Skin epidermis (tissue), 12 donors: ENCODE measurements at regions not wholly inside any gene's neighbourhood (a gene's known extent, or its start where the extent isn't known, plus 50 kb on each side); places are given as distances from the start of the nearest gene placed in this dataset.
A peak's percentile ranks its signal among the peaks of the same experiment; 100 is the strongest.
"Not testable (repeated sequence)": the region's sequence is repeated elsewhere in the genome, so short reads cannot be mapped to it uniquely, and the experiment has no call there.

Source experiments
- H3K27ac ChIP-seq, 21 experiments: fragments of 200-600 bp; sonication (generic) in 11 of 21; one replicate each; pipeline ENCODE4 v1.5.0; 2020; ENCODE audit warnings: mild to moderate bottlenecking in 3 of 21, inconsistent platforms in 2 of 21, moderate library complexity in 2 of 21
- H3K4me3 ChIP-seq, 7 experiments: fragments of 200-600 bp; sonication (generic) in 2 of 7; one replicate each; pipeline ENCODE4 v1.5.0; 2020; ENCODE audit warnings: inconsistent platforms in 2 of 7, mild to moderate bottlenecking in 2 of 7, moderate library complexity in 1 of 7

DNA sequence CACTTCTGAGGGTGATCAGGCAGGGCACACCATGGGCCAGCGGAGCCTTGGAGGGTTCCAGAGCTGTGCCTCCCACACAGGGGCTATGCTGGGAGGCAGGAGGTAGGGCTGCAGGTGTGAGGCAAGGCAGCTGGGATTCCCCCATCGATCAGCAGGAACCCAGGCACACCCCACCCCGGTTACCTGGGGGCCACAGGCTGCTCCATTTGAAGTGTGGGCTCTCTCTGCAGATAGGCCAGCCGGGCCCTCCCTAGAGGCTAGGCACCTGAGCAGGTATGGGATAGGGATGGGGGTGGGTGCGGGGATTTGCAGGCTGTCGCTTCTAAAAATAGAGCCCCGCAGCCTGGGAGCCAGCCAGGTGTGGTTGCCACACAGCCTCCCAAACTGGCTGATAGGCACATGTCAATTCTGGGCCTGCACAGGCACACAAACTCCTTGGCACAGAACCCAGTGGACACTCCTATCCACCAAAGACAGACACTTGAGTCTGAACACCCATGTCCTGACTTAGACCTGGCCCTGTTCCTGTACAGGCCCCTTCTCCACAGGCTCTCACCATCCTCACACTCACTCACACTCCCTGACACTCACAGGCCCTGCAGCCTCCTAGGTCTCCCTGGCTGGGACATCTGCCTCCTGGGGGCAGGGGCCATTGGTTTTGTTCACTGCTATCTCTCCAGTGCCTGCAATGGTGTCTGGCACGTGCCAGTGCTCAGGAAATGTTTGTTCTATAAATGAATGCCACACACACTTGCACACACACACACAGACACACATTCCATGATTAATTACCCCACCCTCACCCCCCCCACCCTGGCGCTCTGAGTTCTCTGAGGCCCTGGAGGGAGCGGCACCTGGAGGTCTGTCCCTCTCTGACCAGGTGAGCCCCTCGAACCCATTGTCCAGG is 73.4 kb downstream of the ZFP36L2 start:
- H3K27ac ChIP-seq = peak overlapping the region in 12 of 21 experiments; percentile 2 to 62 (median 32)
- H3K4me3 ChIP-seq = no peak overlapping the region

DNA sequence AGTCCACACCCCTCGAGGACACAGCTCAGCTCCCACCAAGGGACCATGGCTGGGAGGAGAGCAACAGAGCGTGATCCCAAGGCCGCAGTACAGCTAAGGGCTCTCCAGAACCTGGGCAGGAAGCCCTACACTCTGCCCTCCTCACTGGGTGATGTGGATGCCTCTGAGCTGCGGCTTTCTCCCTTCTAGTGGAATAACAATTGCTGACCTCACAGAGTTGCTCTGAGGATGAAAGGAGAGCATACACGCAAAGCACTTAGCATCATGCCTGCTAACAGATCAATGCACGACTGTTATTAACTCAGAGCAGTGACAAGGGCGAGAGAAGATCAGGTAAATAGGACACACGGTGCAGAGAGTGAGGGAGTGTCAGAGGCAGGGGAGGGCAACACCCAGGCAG is 74.2 kb downstream of the ZFP36L2 start:
- Histone ChIP-seq H3K4me3 (no peak overlapping the region), H3K27ac (peak overlapping the region in 2 of 21 experiments; percentile 28 to 41)

DNA sequence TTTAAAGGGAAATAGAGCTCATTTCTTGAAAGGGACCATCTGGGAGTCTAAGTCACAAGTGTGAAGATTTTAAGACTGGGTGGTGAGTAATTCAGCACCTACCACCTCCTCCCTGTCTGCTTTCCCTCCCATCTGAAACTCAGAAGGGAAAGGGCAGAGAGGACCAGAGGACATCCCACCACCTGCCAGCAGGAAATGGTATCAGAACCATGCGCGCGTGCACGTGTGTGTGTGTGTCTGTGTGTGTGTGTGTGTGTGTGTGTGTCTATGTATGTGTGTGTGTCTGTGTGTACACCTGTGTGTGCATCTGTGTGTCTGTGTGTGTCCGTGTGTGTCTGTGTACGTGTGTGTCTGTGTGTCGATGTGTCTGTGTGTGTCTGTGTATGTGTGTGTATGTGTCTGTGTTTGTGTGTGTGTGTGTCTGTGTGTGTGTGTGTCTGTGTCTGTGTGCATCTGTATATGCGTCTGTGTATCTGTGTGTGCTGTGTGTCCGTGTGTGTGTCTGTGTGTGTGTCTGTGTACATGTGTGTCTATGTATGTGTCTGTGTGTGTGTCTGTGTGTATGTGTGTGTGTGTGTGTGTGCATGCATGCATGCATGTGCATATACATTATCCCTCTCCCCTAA is 76.8 kb downstream of the ZFP36L2 start:
- H3K27ac ChIP-seq = no peak overlapping the region
- no peak overlapping the region for H3K4me3 ChIP-seq

DNA sequence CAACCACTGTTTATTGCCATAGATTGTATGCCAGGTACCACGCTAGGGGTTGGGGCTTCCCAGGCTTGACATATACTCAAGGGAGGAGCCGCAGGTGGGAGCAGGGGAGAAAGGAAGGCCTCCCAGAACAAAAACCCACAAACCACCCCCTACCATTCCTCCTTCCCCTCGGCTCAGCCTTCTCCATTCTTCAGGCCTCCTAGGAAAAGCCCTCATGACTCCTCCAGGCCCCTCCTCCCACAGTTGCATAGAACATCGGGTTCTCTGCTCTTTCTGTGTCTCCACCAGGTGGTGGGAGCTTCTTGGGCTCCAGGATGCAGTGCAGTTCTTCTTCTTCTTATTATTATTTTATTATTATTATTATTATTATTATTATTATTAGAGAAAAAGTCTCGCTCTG is 80.3 kb downstream of the ZFP36L2 start:
- no peak overlapping the region for H3K4me3 ChIP-seq
- no peak overlapping the region for H3K27ac ChIP-seq

DNA sequence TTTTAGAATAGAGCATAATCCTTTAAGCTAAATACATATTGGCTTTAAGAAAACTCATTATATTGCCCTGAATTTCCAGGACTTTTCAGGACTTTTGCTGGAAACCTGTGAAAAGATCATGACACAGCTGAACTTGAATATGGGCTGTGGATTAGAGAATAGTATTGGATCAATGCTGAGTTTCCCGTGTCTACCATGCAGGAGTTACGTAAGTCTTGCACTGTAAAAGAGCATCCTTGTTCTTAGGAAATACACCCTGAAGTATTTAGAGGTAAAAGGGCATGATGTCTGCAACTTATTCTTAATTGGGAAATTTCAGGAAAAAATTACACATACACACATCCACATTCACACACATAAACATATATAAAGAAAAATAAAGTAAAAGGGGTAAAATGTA is 82.1 kb downstream of the ZFP36L2 start:
- no peak overlapping the region for H3K4me3 ChIP-seq
- peak overlapping the region in 1 of 21 experiments; percentile 34 for H3K27ac ChIP-seq

DNA sequence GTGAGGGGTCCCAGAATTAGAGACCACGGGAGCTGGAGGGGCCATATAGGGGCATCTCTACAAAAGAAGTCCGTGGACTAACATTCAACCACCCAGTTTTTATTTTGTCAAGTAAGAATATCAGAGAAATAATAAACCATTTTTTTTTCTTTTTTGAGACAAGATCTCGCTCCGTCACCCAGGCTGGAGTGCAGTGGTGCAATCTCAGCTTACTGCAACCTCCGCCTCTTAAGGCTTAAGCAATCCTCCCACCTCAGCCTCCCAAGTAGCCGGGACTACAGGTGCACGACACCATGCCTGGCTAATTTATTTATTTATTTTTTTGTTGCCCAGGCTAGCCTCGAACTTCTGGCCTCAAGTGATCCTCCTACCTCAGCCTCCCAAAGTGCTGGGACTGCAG is 82.7 kb downstream of the ZFP36L2 start:
- H3K4me3 ChIP-seq = no peak overlapping the region
- H3K27ac ChIP-seq = peak overlapping the region in 1 of 21 experiments; percentile 34

DNA sequence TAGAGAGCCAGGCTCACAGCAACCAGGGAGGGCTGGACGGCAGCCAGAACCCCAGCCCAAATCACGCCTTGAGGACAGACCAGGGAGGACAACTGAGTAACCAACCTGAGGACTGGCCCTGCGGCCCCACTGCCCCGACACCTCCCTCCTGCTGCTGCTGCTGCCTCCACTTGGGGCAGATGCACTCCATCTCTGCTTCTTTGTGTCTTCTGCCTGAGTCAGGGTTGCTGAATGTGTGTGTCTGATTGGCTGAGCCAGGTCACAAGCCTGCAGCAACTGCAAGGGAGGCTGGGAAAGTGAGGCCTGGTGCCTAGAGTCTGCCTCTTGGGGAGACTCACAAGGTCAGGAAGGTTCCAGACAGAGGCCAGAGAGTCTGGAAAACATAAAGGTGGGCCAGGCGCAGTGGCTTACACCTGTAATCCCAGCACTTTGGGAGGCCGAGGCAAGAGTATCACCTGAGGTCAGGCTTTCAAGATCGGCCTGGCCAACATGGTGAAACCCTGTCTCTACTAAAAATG is 83.4 kb downstream of the ZFP36L2 start:
- Histone ChIP-seq H3K27ac (peak overlapping the region in 2 of 21 experiments; percentile 48 to 51), H3K4me3 (no peak overlapping the region)

DNA sequence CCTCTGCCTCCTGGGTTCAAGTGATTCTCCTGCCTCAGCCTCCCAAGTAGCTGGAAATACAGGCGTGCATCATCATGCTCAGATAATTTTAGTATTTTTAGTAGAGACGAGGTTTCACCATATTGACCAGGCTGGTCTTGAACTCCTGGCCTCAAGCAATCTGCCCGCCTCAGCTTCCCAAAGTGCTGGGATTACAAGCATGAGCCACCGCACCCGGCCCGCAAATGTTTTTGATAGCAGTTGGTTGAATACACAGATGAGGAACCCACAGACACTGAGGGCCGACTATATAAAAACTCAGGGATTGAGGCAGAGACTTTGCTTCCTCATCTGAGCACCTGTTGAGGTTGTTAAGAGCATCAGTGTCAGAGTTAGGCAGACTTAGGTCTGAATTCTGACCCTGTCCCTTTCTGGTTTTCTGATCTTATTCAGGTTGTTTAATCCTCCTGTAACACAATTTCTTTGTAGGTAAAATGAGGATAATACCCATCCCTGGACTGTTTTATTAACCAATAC is 84.7 kb downstream of the ZFP36L2 start:
- H3K4me3 ChIP-seq = not testable (repeated sequence)
- H3K27ac ChIP-seq = peak overlapping the region in 1 of 21 experiments; percentile 51

DNA sequence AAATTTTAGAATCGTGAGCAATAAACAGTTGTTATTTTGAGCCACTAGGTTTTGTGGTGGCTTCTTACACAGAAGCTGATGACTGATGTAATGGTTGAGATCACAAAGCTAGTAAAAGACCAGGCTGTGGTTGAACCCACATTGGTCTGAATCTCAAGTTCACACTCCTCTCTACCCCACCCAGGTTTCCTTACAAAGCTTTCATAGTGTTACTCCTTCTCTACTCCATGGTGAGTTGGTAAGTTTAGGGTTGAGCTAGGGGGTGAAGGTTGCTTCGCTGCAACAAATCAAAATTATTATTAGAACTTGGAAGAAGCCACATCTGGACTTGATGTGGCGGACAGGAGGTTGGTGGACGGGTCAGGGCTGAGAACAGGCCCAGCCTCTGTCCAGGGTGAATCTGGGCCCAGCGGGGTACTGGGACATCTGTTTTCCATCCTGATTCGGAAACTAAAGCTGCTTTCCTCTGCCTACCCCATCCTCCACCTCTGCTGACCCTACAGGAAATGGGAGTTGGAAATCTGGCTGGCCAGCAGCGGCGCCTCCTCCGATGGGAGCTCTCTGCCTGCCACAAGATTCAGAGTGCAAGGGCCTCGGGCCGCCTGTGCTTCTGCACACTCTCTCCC is 86.3 kb downstream of the ZFP36L2 start:
- Histone ChIP-seq H3K27ac (peak overlapping the region in 12 of 21 experiments; percentile 2 to 90 (median 50)), H3K4me3 (no peak overlapping the region)

DNA sequence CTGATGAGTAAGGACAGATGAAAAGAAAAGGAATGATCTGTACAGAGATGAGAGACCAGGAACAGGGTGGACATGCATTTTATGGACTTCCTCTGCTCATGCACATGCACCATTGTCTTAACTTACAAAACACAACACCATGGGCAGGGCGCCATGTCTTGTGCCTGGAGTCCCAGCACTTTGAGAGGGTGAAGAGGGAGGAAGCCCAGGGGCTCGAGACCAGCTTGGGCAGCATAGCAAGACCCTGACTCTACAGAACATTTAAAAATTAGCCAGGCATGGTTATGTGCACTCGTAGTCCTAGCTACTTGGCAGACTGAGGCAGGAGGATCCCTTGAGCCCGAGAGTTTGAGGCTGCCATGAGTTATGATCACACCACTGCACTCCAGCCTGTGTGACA is 86.9 kb downstream of the ZFP36L2 start:
- no peak overlapping the region for H3K4me3 ChIP-seq
- H3K27ac ChIP-seq = peak overlapping the region in 10 of 21 experiments; percentile 10 to 90 (median 47)

DNA sequence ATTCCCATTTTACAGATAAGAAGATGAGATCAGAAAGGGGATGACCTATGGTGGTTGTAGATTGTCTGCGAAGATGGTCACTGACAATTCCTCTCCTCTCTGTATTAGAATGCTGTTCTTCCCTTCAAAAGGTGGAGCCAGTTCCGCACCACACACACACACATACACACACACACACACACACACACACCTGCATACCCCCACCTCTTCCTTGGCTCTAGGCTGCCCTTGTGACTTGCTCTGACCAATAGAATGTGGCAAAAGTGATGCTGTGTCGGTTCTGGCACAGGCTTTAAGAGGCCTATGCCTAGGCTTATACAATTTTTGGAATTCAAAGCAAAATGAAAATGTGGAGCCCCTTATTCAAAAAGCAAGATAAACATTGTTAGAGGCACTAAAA is 88.0 kb downstream of the ZFP36L2 start:
- Histone ChIP-seq H3K27ac (peak overlapping the region in 5 of 21 experiments; percentile 39 to 93 (median 90)), H3K4me3 (no peak overlapping the region)

DNA sequence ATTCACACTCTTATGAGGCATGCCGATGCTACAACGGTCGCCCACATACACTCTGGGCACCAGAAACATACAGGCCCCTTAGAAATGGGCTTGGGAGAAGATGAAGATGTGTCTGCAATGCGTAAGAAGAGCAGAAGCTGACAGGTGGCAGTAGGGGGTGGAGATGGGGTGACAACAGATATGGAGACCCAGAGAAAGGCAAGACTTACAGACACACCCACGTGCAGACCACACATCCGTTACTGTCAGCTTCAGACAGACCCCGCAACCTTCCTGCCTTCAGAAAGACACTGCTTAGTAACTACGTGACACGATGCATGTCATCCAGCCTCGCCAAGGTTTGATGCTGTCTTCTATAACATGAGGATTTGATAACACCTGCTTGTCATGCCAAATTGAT is 89.5 kb downstream of the ZFP36L2 start:
- no peak overlapping the region for H3K4me3 ChIP-seq
- H3K27ac ChIP-seq = peak overlapping the region in 14 of 21 experiments; percentile 17 to 93 (median 87)

DNA sequence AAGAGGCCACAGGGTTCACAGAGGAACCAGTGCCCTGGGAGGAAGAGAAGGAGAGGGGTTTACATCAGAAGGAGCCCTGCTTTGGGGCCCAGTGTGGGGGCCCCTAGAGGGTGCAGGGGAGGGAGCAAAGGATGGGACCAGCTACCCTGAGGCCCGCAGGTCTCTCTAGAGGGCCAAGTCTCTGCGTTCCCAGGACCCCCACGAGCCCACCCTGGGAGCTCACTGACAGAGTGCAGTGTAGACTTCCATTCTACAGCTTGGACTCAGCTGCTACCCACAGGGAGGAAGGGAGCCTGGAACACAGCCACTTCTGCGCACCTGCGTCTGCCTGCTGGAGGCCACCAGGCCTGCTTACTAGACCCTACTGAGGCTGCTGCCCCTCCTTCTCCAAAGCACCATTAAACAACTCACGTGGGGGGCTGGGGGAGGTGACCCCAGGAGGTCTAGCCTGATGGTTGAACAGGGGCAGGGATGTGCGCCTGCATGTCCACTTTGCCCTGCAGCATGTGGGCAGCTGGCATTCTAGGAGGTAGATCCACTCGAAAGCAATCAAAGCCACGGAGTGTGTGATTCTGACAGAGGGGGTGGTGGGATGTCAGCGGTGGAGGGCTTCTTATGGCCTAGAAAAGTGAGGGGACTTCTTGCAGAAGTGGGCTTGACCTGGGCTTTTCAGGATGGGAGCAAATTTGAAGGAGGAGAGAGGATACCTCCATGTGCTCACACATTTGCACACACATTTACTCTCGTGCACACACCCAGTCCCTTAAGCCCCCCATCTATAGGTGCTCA is 90.2 kb downstream of the ZFP36L2 start:
- peak overlapping the region in 19 of 21 experiments; percentile 17 to 93 (median 73) for H3K27ac ChIP-seq

DNA sequence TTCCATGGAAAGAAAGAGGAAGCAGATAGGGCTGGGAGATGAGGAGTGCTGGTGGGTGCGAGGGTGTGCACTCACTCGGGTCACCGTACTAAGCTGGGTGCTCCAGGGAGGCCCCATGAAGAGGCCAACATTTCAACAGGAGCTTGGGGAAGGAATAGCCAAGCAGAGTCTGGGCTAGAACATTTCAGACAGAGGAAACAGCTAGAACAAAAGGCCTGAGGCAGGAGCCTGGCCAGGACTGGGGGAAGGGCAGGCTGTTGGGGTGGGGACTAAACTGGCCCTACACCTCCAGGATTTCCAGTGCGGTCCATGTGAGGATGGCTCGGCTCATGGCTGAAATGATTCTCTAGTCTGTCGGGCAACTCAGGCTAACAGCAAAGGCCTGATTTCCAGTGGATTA is 90.8 kb downstream of the ZFP36L2 start:
- H3K27ac ChIP-seq = peak overlapping the region in 19 of 21 experiments; percentile 17 to 93 (median 73)

More for the DNA sequence above, 90.2 kb downstream of the ZFP36L2 start:
- no peak overlapping the region for H3K4me3 ChIP-seq

DNA sequence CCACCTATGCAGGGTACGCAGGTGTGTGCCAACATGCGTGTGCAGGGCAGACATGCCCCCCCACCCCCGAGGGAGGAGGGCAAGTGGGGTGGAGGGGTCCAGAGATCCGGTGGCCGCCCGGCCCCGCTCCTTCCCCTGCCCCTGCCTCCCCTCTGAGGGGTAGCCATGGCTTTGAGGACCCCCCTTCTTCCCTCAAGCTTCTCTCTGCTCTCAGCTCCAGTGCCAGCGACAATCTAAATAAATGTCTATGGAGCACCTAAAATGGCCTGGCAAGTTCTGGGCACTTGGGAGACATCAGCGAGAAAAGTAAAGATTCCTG is 91.9 kb downstream of the ZFP36L2 start:
- no peak overlapping the region for H3K4me3 ChIP-seq
- H3K27ac ChIP-seq = peak overlapping the region in 18 of 21 experiments; percentile 14 to 93 (median 85)

More for the DNA sequence above, 90.8 kb downstream of the ZFP36L2 start:
- no peak overlapping the region for H3K4me3 ChIP-seq

DNA sequence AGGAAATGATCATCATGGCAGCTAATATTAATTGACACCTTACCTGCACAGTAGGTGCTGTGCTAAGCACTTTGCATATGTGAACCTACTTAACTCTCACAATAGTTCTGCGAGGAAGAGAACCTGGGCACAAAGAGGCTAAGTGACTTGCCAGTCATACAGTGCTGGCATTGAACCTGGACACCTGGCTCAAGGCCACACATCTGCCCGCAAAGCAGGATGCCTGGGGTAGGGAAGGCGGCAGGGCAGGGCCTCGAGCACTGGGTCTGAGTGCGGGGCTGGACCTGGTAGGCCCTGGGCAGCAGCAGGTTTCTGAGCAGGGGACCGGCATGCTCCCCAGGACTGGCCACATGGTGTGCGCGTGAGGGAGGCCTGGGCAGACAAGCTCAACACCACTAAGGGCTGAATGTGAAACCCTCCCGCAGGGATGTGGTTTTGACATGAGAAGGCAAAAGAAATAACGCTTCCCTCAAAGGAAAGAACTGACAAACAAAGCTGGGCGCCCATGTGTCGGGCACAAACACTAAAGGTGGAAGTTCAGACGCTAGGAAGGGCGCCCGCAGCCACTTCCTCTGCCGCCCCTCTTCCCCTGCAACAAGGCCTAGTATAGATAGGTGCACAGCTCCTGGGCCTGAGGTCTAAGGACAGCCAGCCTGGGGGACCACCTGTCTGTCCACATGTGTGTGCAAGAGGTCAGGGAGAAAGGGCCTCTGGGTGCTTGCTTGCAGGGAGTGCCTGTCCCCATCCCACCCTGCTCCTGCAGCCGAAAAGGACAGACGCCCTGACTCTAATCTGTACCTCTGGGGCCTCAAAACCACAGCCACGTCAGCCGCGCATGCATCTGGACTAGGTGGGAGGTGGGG is 92.5 kb downstream of the ZFP36L2 start:
- peak overlapping the region in 20 of 21 experiments; percentile 61 to 93 (median 84) for H3K27ac ChIP-seq
- no peak overlapping the region for H3K4me3 ChIP-seq

DNA sequence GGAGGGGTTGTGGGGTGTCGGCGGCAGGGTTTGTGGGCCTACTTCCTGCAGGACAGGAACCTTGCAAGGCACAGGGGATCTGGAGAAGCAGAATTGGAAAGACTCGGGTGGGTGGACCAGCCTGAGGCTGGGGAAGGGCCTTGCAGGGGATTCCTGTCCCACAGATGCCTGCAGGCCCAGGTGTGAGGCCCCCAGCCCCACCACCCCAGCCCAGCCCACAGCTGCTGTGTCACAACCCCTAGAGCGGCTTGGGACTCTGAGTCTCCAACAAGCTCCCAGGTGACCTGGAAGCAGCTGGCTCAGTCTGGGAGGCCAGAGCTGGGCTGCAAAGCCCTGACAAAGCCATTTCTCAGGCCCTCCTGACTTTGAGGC is 93.1 kb downstream of the ZFP36L2 start:
- peak overlapping the region; percentile 15 to 93 (median 84) for H3K27ac ChIP-seq
- no peak overlapping the region for H3K4me3 ChIP-seq

DNA sequence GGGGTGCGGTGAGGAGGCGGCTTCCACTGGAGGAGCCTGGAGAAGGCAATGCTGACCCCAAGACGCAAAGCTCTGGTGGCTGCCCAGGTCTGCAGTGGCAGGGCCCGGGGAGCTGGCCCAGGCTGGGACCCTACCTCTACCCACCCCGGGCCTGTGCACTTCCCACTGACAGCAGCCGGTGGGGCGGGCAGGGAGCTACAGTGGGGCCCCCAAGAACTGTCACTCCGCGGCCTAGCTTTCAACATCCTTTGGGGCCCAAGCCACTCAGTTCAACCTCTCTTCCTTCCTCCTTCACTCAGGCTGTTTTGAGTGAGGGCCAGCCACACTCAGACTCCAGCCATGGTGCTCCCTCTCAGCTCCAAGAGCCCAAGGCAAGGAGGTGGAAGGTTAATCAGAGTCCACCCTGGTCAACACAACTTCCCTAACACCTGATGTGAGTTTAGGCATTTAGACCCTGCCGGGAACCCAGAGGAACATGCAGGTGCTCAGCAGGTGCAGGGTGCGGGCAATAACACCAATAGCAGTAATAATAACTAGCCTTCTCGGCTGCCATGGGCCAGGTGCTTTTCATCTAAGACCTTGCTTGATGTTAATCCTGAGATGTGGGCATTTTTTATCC is 93.6 kb downstream of the ZFP36L2 start:
- H3K27ac ChIP-seq = peak overlapping the region; percentile 15 to 93 (median 84)
- H3K4me3 ChIP-seq = no peak overlapping the region
